Breast epithelium (tissue), 4 donors: ENCODE measurements at regions not wholly inside any gene's neighbourhood (a gene's known extent, or its start where the extent isn't known, plus 50 kb on each side); places are given as distances from the start of the nearest gene placed in this dataset.

Source experiments
- DNase-seq, 2 donors: peaks; one replicate each; pipeline ENCODE4 v3.0.0-alpha.2; 2019; ENCODE audit warnings: low spot score in 2 of 2
- H3K27ac ChIP-seq, 2 donors: fragments of 200-600 bp; sonication (generic) in 1 of 2; one replicate each; pipeline ENCODE4 v1.5.1; 2016 to 2019; ENCODE audit warnings: mild to moderate bottlenecking in 1 of 2
- H3K27me3 ChIP-seq, 2 donors: fragments of 200-600 bp; sonication (generic) in 1 of 2; one replicate each; pipeline versions ENCODE4 v1.5.1 to v1.6.0; 2017 to 2019; ENCODE audit warnings: control low read depth in 1 of 2, mild to moderate bottlenecking in 1 of 2
- H3K36me3 ChIP-seq: fragments of 200-600 bp; one replicate; pipeline ENCODE4 v1.5.1; 2019
- H3K4me1 ChIP-seq, 2 donors: fragments of 200-600 bp; sonication (generic); one replicate each; pipeline ENCODE4 v1.5.1; 2016 to 2019; ENCODE audit warnings: control low read depth in 1 of 2
- H3K4me3 ChIP-seq, 3 donors: fragments of 200-600 bp; sonication (generic); 1 replicate in 2 of 3; 2 replicates in 1 of 3; pipeline ENCODE4 v1.5.1; 2016 to 2019; ENCODE audit warnings: mild to moderate bottlenecking in 3 of 3, moderate library complexity in 2 of 3
- H3K9me3 ChIP-seq, 2 donors: fragments of 200-600 bp; sonication (generic) in 1 of 2; one replicate each; pipeline ENCODE4 v1.5.1; 2016 to 2019; ENCODE audit warnings: control low read depth in 1 of 2
- POLR2A ChIP-seq: fragments of 450-650 bp; IDR thresholded peaks from one replicate; pipeline ENCODE4 v1.6.1; 2016; ENCODE audit warnings: antibody characterized with exemption, mild to moderate bottlenecking, moderate library complexity
- POLR2AphosphoS5 ChIP-seq, 3 donors: sonication (generic); formaldehyde crosslinking; IDR thresholded peaks; one replicate each; pipeline ENCODE4 v1.6.1; 2017; ENCODE audit warnings: antibody characterized with exemption in 3 of 3
- intact Hi-C: fragments of 100-400 bp; cut with DNase I; formaldehyde crosslinking; loops from one replicate; pipeline ENCODE4 v1.15.1; 2023; ENCODE audit warnings: low total_unique reads
- TF ChIP-seq, protein P1 (sequence below), 3 donors: fragments of 450-650 bp; IDR thresholded peaks; one replicate each; pipeline ENCODE4 v1.5.1; 2016 to 2017; ENCODE audit warnings: antibody characterized with exemption in 3 of 3, mild to moderate bottlenecking in 3 of 3, moderate library complexity in 3 of 3

- H3K36me3 ChIP-seq: no peaks in the 10 kb centered on the region
- no peaks in the 10 kb centered on the region for H3K4me1 ChIP-seq
- no peak for DNase-seq
- no peak overlapping the region for H3K27ac ChIP-seq
- no peaks in the 10 kb centered on the region for H3K27me3 ChIP-seq
- intact Hi-C loops: loop anchor here (5.0 kb wide), 1 partner anchor 2001 kb away; no protein-coding TSS in a partner anchor
- no peak overlapping the region for H3K4me3 ChIP-seq
- TF ChIP-seq POLR2AphosphoS5 (IDR thresholded peaks at IDR 0.05) (no peak), POLR2A (no peak)
- TF ChIP-seq, protein P1, sequence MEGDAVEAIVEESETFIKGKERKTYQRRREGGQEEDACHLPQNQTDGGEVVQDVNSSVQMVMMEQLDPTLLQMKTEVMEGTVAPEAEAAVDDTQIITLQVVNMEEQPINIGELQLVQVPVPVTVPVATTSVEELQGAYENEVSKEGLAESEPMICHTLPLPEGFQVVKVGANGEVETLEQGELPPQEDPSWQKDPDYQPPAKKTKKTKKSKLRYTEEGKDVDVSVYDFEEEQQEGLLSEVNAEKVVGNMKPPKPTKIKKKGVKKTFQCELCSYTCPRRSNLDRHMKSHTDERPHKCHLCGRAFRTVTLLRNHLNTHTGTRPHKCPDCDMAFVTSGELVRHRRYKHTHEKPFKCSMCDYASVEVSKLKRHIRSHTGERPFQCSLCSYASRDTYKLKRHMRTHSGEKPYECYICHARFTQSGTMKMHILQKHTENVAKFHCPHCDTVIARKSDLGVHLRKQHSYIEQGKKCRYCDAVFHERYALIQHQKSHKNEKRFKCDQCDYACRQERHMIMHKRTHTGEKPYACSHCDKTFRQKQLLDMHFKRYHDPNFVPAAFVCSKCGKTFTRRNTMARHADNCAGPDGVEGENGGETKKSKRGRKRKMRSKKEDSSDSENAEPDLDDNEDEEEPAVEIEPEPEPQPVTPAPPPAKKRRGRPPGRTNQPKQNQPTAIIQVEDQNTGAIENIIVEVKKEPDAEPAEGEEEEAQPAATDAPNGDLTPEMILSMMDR (IDR thresholded peaks at IDR 0.05): no peak
- no peaks in the 10 kb centered on the region for H3K9me3 ChIP-seq
Measured at GRCh38 chr13:64755961-64756360, 2474.2 kb downstream of the PCDH9 start.

GRCh38 chr13:64753233-64754000 lies 2476.7 kb downstream of the PCDH9 start:
- Histone ChIP-seq H3K36me3 (no peaks in the 10 kb centered on the region), H3K27me3 (no peaks in the 10 kb centered on the region), H3K9me3 (no peaks in the 10 kb centered on the region), H3K4me3 (no peak overlapping the region), H3K4me1 (no peaks in the 10 kb centered on the region), H3K27ac (no peak overlapping the region)
- intact Hi-C loops: no loop called here
- TF ChIP-seq POLR2A (no peak), POLR2AphosphoS5 (IDR thresholded peaks at IDR 0.05) (no peak)
- TF ChIP-seq, protein P1 (IDR thresholded peaks at IDR 0.05): no peak
- no peak for DNase-seq

GRCh38 chr13:64749301-64749700 lies 2480.8 kb downstream of the PCDH9 start:
- intact Hi-C loops: loop anchor here (5.0 kb wide), 1 partner anchor 778 kb away; no protein-coding TSS in a partner anchor
- H3K27me3 ChIP-seq: no peaks in the 10 kb centered on the region
- H3K36me3 ChIP-seq: no peaks in the 10 kb centered on the region
- H3K4me3 ChIP-seq: no peak overlapping the region
- no peaks in the 10 kb centered on the region for H3K4me1 ChIP-seq
- DNase-seq: no peak
- TF ChIP-seq, protein P1 (IDR thresholded peaks at IDR 0.05): no peak
- TF ChIP-seq POLR2AphosphoS5 (IDR thresholded peaks at IDR 0.05) (no peak), POLR2A (no peak)
- no peak overlapping the region for H3K27ac ChIP-seq
- no peaks in the 10 kb centered on the region for H3K9me3 ChIP-seq

DNA sequence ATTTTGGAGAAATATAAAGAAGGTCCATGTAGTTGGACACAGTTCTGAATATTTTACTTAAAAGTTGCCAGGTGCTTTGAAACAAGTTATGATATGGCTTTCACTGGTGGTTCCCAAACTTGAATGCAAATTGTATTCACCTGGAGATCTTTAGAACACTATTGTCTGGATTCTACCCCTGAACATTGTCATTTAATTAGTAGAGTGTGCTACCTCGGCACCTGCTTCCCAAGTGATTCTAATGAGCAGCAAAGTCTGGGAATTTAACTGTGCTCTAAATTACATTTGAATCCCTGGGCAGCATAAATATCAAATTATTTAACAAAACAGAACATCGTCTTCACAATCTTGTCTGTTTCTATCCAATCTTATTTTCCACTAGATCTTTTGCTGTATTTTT lies 2483.3 kb downstream of the PCDH9 start:
- intact Hi-C loops: loop anchor here (5.0 kb wide), 1 partner anchor 780 kb away; no protein-coding TSS in a partner anchor
- Histone ChIP-seq H3K9me3 (peaks cover 0 to 4% of the 10 kb centered on the region in 2 donors), H3K4me3 (no peak overlapping the region), H3K27ac (no peak overlapping the region), H3K27me3 (no peaks in the 10 kb centered on the region), H3K4me1 (no peaks in the 10 kb centered on the region), H3K36me3 (no peaks in the 10 kb centered on the region)
- no peak for TF ChIP-seq POLR2A
- no peak for TF ChIP-seq POLR2AphosphoS5 (IDR thresholded peaks at IDR 0.05)
- TF ChIP-seq, protein P1 (IDR thresholded peaks at IDR 0.05): no peak
- no peak for DNase-seq

GRCh38 chr13:64740493-64740892 lies 2489.6 kb downstream of the PCDH9 start:
- peaks cover 0 to 11% of the 10 kb centered on the region in 2 donors for H3K9me3 ChIP-seq
- no peak for DNase-seq
- H3K27ac ChIP-seq: no peak overlapping the region
- H3K36me3 ChIP-seq: no peaks in the 10 kb centered on the region
- no peak overlapping the region for H3K4me3 ChIP-seq
- intact Hi-C loops: no loop called here
- H3K27me3 ChIP-seq: no peaks in the 10 kb centered on the region
- TF ChIP-seq, protein P1 (IDR thresholded peaks at IDR 0.05): no peak
- TF ChIP-seq POLR2AphosphoS5 (IDR thresholded peaks at IDR 0.05) (no peak), POLR2A (no peak)
- H3K4me1 ChIP-seq: no peaks in the 10 kb centered on the region
